ENCODE measurements at regions not wholly inside any gene's neighbourhood (a gene's known extent, or its start where the extent isn't known, plus 50 kb on each side); places are given as distances from the start of the nearest gene placed in this dataset.

GRCh38 chr11:134532131-134532920 lies 120.3 kb upstream of the B3GAT1 start:
- no peak for TF ChIP-seq EZH2 (IDR thresholded peaks at IDR 0.05; ENCODE audit: low read depth)
- TF ChIP-seq CTCF (conservative IDR thresholded peaks at IDR 0.05), result no peak
